ENCODE measurements at regions not wholly inside any gene's neighbourhood (a gene's known extent, or its start where the extent isn't known, plus 50 kb on each side); places are given as distances from the start of the nearest gene placed in this dataset.

- ATAC-seq: no peak
- no peak for TF ChIP-seq EP300 (IDR thresholded peaks at IDR 0.05)
- TF ChIP-seq CTCF (IDR thresholded peaks at IDR 0.05): no peak
- TF ChIP-seq POLR2A (IDR thresholded peaks at IDR 0.05): no peak
- TF ChIP-seq POLR2AphosphoS5 (IDR thresholded peaks at IDR 0.05): no peak
- no peaks in the 10 kb centered on the region for H3K36me3 ChIP-seq
- 100% methylated on average over 1 of the region's 1 CpG; no CpG with 5 or more reads in 1 of the 2 donors for WGBS, 2 donors (ENCODE audit: low coverage in 1 of 2)
- no peaks in the 10 kb centered on the region for H3K27me3 ChIP-seq
- peaks cover 0 to 13% (median 0%) of the 10 kb centered on the region in 3 donors for H3K4me1 ChIP-seq
- no peaks in the 10 kb centered on the region for H3K9me3 ChIP-seq
- no peak overlapping the region for H3K4me3 ChIP-seq
- H3K27ac ChIP-seq: no peak overlapping the region
Observed at GRCh38 chr7:41319581-41319980, 383.3 kb downstream of the INHBA start.

- Histone ChIP-seq H3K36me3 (no peaks in the 10 kb centered on the region), H3K27me3 (no peaks in the 10 kb centered on the region), H3K9me3 (no peaks in the 10 kb centered on the region), H3K4me3 (no peak overlapping the region), H3K27ac (no peak overlapping the region), H3K4me1 (peaks cover 0 to 13% (median 0%) of the 10 kb centered on the region in 3 donors)
- no peak for ATAC-seq
- TF ChIP-seq EP300 (IDR thresholded peaks at IDR 0.05) (no peak), POLR2AphosphoS5 (IDR thresholded peaks at IDR 0.05) (no peak), POLR2A (IDR thresholded peaks at IDR 0.05) (no peak), CTCF (IDR thresholded peaks at IDR 0.05) (no peak)
- 24 to 36% methylated on average over 6 of the region's 6 CpGs for WGBS, 2 donors (ENCODE audit: low coverage in 1 of 2)
Observed at GRCh38 chr7:41316410-41316809, 386.5 kb downstream of the INHBA start.

- H3K4me1 ChIP-seq: peaks cover 0 to 13% (median 0%) of the 10 kb centered on the region in 3 donors
- no peak for ATAC-seq
- WGBS, 2 donors (ENCODE audit: low coverage in 1 of 2): 60 to 83% methylated on average over 2 to 4 of the region's 4 CpGs
- no peak overlapping the region for H3K27ac ChIP-seq
- H3K4me3 ChIP-seq: no peak overlapping the region
- H3K27me3 ChIP-seq: no peaks in the 10 kb centered on the region
- no peaks in the 10 kb centered on the region for H3K36me3 ChIP-seq
- no peaks in the 10 kb centered on the region for H3K9me3 ChIP-seq
- no peak for TF ChIP-seq POLR2A (IDR thresholded peaks at IDR 0.05)
- peak in 1 of 4 experiments; percentile 20 for TF ChIP-seq CTCF (IDR thresholded peaks at IDR 0.05)
- no peak for TF ChIP-seq POLR2AphosphoS5 (IDR thresholded peaks at IDR 0.05)
- TF ChIP-seq EP300 (IDR thresholded peaks at IDR 0.05): no peak
Observed at GRCh38 chr7:41315764-41316163, 387.1 kb downstream of the INHBA start.

- Histone ChIP-seq H3K4me3 (no peak overlapping the region), H3K27me3 (no peaks in the 10 kb centered on the region), H3K4me1 (peaks cover 0 to 28% (median 0%) of the 10 kb centered on the region in 3 donors), H3K36me3 (no peaks in the 10 kb centered on the region), H3K9me3 (no peaks in the 10 kb centered on the region), H3K27ac (no peak overlapping the region)
- TF ChIP-seq POLR2AphosphoS5 (IDR thresholded peaks at IDR 0.05): no peak
- no peak for TF ChIP-seq EP300 (IDR thresholded peaks at IDR 0.05)
- TF ChIP-seq CTCF (IDR thresholded peaks at IDR 0.05): no peak
- no peak for TF ChIP-seq POLR2A (IDR thresholded peaks at IDR 0.05)
- 89 to 100% methylated on average over 1 of the region's 1 CpG for WGBS, 2 donors (ENCODE audit: low coverage in 1 of 2)
- no peak for ATAC-seq
Observed at GRCh38 chr7:41313171-41313570, 389.7 kb downstream of the INHBA start.

GRCh38 chr7:41312235-41312634, 390.7 kb downstream of the INHBA start:
- H3K4me3 ChIP-seq: no peak overlapping the region
- no peak overlapping the region for H3K27ac ChIP-seq
- WGBS, 2 donors (ENCODE audit: low coverage in 1 of 2): 64 to 100% methylated on average over 2 to 4 of the region's 6 CpGs
- peaks cover 0 to 28% (median 0%) of the 10 kb centered on the region in 3 donors for H3K4me1 ChIP-seq
- no peak for TF ChIP-seq POLR2A (IDR thresholded peaks at IDR 0.05)
- no peak for TF ChIP-seq EP300 (IDR thresholded peaks at IDR 0.05)
- no peak for TF ChIP-seq CTCF (IDR thresholded peaks at IDR 0.05)
- no peak for TF ChIP-seq POLR2AphosphoS5 (IDR thresholded peaks at IDR 0.05)
- no peaks in the 10 kb centered on the region for H3K27me3 ChIP-seq
- H3K9me3 ChIP-seq: no peaks in the 10 kb centered on the region
- ATAC-seq: no peak
- H3K36me3 ChIP-seq: no peaks in the 10 kb centered on the region
